HCT116 (cell line): ENCODE measurements at regions not wholly inside any gene's neighbourhood (a gene's known extent, or its start where the extent isn't known, plus 50 kb on each side); places are given as distances from the start of the nearest gene placed in this dataset.

Experiments used
- ATF3 ChIP-seq: IDR thresholded peaks from 2 replicates; pipeline ENCODE4 v1.6.1; 2012
- CTCF ChIP-seq, 3 experiments: fragments of 200-600 bp in 1 of 3; sonication (generic) in 1 of 3; IDR thresholded peaks in 2 of 3; conservative IDR thresholded peaks in 1 of 3; 2 replicates each; pipeline ENCODE4 v1.5.1; 2012 to 2017; ENCODE audit warnings: low read depth in 2 of 3, low read length in 2 of 3, antibody characterized with exemption in 1 of 3, borderline replicate concordance in 1 of 3, control low read depth in 1 of 3, mild to moderate bottlenecking in 1 of 3, mixed read lengths in 1 of 3, mixed run types in 1 of 3, moderate library complexity in 1 of 3; ENCODE audit not compliant: insufficient read depth in 1 of 3
- EZH2 ChIP-seq: fragments of 200-600 bp; sonication (generic); IDR thresholded peaks from 2 replicates; pipeline ENCODE4 v1.6.1; 2017; ENCODE audit warnings: antibody characterized with exemption, mixed run types
- EZH2phosphoT487 ChIP-seq: fragments of 200-600 bp; IDR thresholded peaks from 2 replicates; pipeline ENCODE4 v1.6.1; 2018; ENCODE audit warnings: antibody characterized with exemption, borderline replicate concordance
- FOSL1 ChIP-seq: IDR thresholded peaks from 2 replicates; pipeline ENCODE4 v1.6.1; 2012; ENCODE audit warnings: low read depth
- JUND ChIP-seq: IDR thresholded peaks from 2 replicates; pipeline ENCODE4 v1.6.1; 2012
- POLR2A ChIP-seq: IDR thresholded peaks from 2 replicates; pipeline ENCODE4 v1.7.0; 2011; ENCODE audit warnings: borderline replicate concordance; ENCODE audit not compliant: insufficient read depth, insufficient read length; ENCODE audit errors: extremely low read depth
- SP1 ChIP-seq: IDR thresholded peaks from 2 replicates; pipeline ENCODE4 v1.6.1; 2012; ENCODE audit warnings: low read depth
- TF ChIP-seq, protein P1 (sequence below): IDR thresholded peaks from 2 replicates; pipeline ENCODE4 v1.6.1; 2012; ENCODE audit warnings: low read depth
- TF ChIP-seq, protein P2 (sequence below): IDR thresholded peaks from 2 replicates; pipeline ENCODE4 v1.6.1; 2012

DNA sequence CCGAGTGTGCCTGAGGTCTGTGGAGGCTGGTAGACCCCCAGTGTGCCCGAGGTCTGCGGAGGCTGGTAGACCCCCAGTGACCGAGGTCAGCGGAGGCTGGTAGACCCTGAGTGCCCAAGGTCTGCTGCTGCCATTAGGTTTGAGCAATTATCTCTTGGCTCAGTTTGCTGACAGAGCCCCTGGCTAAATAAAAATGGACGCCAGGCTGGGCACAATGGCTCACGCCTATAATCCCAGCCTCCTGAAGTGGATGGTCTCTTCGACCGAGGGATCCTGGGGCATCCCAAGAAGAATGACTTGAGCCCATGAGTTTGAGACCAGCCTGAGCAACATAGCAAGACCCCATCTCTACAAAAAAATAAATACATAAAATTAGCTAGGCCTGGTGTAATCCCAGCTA is 98.7 kb upstream of the ZNF469 start:
- TF ChIP-seq CTCF (IDR thresholded peaks at IDR 0.05 in 2 of 3, conservative IDR thresholded peaks at IDR 0.05 in 1 of 3; ENCODE audit: borderline replicate concordance in 1 of 3, insufficient read depth in 1 of 3, low read depth in 2 of 3, low read length in 2 of 3) = no peak
- TF ChIP-seq FOSL1 = no peak
- TF ChIP-seq SP1 = no peak
- TF ChIP-seq, protein P1, sequence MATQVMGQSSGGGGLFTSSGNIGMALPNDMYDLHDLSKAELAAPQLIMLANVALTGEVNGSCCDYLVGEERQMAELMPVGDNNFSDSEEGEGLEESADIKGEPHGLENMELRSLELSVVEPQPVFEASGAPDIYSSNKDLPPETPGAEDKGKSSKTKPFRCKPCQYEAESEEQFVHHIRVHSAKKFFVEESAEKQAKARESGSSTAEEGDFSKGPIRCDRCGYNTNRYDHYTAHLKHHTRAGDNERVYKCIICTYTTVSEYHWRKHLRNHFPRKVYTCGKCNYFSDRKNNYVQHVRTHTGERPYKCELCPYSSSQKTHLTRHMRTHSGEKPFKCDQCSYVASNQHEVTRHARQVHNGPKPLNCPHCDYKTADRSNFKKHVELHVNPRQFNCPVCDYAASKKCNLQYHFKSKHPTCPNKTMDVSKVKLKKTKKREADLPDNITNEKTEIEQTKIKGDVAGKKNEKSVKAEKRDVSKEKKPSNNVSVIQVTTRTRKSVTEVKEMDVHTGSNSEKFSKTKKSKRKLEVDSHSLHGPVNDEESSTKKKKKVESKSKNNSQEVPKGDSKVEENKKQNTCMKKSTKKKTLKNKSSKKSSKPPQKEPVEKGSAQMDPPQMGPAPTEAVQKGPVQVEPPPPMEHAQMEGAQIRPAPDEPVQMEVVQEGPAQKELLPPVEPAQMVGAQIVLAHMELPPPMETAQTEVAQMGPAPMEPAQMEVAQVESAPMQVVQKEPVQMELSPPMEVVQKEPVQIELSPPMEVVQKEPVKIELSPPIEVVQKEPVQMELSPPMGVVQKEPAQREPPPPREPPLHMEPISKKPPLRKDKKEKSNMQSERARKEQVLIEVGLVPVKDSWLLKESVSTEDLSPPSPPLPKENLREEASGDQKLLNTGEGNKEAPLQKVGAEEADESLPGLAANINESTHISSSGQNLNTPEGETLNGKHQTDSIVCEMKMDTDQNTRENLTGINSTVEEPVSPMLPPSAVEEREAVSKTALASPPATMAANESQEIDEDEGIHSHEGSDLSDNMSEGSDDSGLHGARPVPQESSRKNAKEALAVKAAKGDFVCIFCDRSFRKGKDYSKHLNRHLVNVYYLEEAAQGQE = no peak
- TF ChIP-seq ATF3 = no peak
- no peak for TF ChIP-seq EZH2phosphoT487
- no peak for TF ChIP-seq JUND
- no peak for TF ChIP-seq POLR2A
- TF ChIP-seq EZH2 = no peak
- TF ChIP-seq, protein P2, sequence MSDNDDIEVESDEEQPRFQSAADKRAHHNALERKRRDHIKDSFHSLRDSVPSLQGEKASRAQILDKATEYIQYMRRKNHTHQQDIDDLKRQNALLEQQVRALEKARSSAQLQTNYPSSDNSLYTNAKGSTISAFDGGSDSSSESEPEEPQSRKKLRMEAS = no peak
